ENCODE measurements at regions not wholly inside any gene's neighbourhood (a gene's known extent, or its start where the extent isn't known, plus 50 kb on each side); places are given as distances from the start of the nearest gene placed in this dataset.

DNA sequence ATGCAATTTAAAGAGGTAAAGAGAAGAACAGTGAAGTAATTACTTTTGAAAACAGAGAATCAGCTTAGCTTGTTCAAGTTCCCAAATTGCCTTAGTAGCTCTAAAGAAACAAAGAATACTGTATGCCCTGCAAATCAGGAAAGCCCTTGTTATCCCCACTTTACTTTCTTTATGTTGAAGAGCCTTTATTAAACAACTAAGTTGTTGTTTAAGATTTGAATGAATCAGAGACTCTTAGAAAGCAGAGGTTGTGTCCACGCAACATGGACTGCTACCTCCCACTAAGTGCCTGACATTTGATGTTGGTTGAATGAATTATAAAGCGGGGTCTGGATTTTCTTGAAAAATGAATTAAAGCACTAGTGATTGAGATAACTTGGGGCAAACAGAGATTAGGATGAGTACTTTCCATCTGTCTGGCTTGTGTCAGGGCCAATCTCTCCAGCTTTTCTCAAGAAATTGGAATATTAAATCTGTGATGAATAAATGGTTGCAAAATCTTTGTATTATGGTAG lies 214.7 kb downstream of the POSTN start:
- no peak overlapping the region for H2BK120ac ChIP-seq (ENCODE audit: low read depth, low read length)
- H3K4me1 ChIP-seq (ENCODE audit: control insufficient read depth in 2 of 2, insufficient read depth in 1 of 2, low read depth in 1 of 2, low read length in 2 of 2), result peaks cover 0 to 1% of the 10 kb centered on the region in 2 donors
- H2BK15ac ChIP-seq (ENCODE audit: low read length), result no peak overlapping the region
- H3K4ac ChIP-seq (ENCODE audit: low read length), result no peak overlapping the region
- H3K9ac ChIP-seq (ENCODE audit: low read depth, low read length, poor library complexity), result no peak overlapping the region
- no peak overlapping the region for H2BK12ac ChIP-seq (ENCODE audit: low read length)
- WGBS, 2 donors (ENCODE audit: extremely low coverage in 2 of 2, insufficient read length in 2 of 2, insufficient replicate concordance in 1 of 2), result no CpG with 5 or more reads among the region's 2 CpGs
- H2AK5ac ChIP-seq (ENCODE audit: low read depth, low read length), result no peak overlapping the region
- H2BK5ac ChIP-seq (ENCODE audit: low read length), result no peak overlapping the region
- H3K9me3 ChIP-seq (replicated peaks in 1 of 2; ENCODE audit: control insufficient read depth in 2 of 2, insufficient read depth in 1 of 2, low read depth in 1 of 2, low read length in 2 of 2), result no peaks in the 10 kb centered on the region
- H3K18ac ChIP-seq (ENCODE audit: low read length), result no peak overlapping the region
- no peak overlapping the region for H3K4me2 ChIP-seq (ENCODE audit: insufficient read depth, low read length, poor library complexity, severe bottlenecking)
- H3K23ac ChIP-seq (ENCODE audit: low read depth, low read length, poor library complexity), result no peak overlapping the region
- no peak overlapping the region for H3K27ac ChIP-seq (replicated peaks; ENCODE audit: low read length)
- no peak overlapping the region for H3K14ac ChIP-seq (ENCODE audit: low read length)
- H3K36me3 ChIP-seq (replicated peaks in 1 of 2; ENCODE audit: control insufficient read depth in 2 of 2, insufficient read depth in 2 of 2, low read length in 2 of 2), result no peaks in the 10 kb centered on the region
- H3K4me3 ChIP-seq (ENCODE audit: low read length in 2 of 2), result no peak overlapping the region
- no peak overlapping the region for H4K8ac ChIP-seq (ENCODE audit: low read depth, low read length)
- H3K27me3 ChIP-seq (ENCODE audit: control insufficient read depth in 3 of 3, insufficient read depth in 3 of 3, low read depth in 1 of 3, low read length in 3 of 3), result no peaks in the 10 kb centered on the region
- no peak overlapping the region for H4K91ac ChIP-seq (ENCODE audit: low read depth, low read length, poor library complexity)
- H2AFZ ChIP-seq (ENCODE audit: low read length), result no peak overlapping the region
- no peak for DNase-seq (ENCODE audit: low spot score)
- H3K79me1 ChIP-seq (ENCODE audit: low read depth, low read length), result no peaks in the 10 kb centered on the region

DNA sequence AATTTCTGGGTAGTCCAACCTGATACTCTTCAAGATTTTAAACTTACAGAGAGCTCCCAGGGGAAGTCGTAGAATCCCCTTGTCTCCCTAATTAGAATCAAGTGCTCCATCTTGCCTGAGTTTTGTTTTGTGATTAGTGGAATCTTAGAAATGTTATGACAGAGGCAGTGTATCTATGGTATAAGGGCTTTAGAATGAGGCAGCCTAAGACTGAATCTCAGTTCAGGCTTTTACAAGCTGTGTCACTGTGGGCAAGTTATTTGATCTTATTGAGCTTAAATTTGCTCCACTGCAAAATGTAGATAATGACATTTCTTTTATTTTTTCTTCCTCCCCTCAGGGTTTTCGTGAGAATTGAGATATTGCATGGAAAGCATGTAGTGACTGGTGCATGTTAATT lies 215.5 kb downstream of the POSTN start:
- Histone ChIP-seq H3K23ac (ENCODE audit: low read depth, low read length, poor library complexity) (no peak overlapping the region), H3K36me3 (replicated peaks in 1 of 2; ENCODE audit: control insufficient read depth in 2 of 2, insufficient read depth in 2 of 2, low read length in 2 of 2) (no peaks in the 10 kb centered on the region), H3K4ac (ENCODE audit: low read length) (no peak overlapping the region), H3K9ac (ENCODE audit: low read depth, low read length, poor library complexity) (no peak overlapping the region), H4K8ac (ENCODE audit: low read depth, low read length) (no peak overlapping the region), H3K4me2 (ENCODE audit: insufficient read depth, low read length, poor library complexity, severe bottlenecking) (no peak overlapping the region), H2AK5ac (ENCODE audit: low read depth, low read length) (no peak overlapping the region), H2BK120ac (ENCODE audit: low read depth, low read length) (no peak overlapping the region), H3K14ac (ENCODE audit: low read length) (no peak overlapping the region), H3K27me3 (ENCODE audit: control insufficient read depth in 3 of 3, insufficient read depth in 3 of 3, low read depth in 1 of 3, low read length in 3 of 3) (no peaks in the 10 kb centered on the region), H2BK5ac (ENCODE audit: low read length) (no peak overlapping the region), H3K27ac (replicated peaks; ENCODE audit: low read length) (no peak overlapping the region), H2BK15ac (ENCODE audit: low read length) (no peak overlapping the region), H3K79me1 (ENCODE audit: low read depth, low read length) (no peaks in the 10 kb centered on the region), H4K91ac (ENCODE audit: low read depth, low read length, poor library complexity) (no peak overlapping the region), H3K4me3 (ENCODE audit: low read length in 2 of 2) (no peak overlapping the region), H3K18ac (ENCODE audit: low read length) (no peak overlapping the region), H2BK12ac (ENCODE audit: low read length) (no peak overlapping the region), H3K9me3 (replicated peaks in 1 of 2; ENCODE audit: control insufficient read depth in 2 of 2, insufficient read depth in 1 of 2, low read depth in 1 of 2, low read length in 2 of 2) (no peaks in the 10 kb centered on the region), H2AFZ (ENCODE audit: low read length) (no peak overlapping the region), H3K4me1 (ENCODE audit: control insufficient read depth in 2 of 2, insufficient read depth in 1 of 2, low read depth in 1 of 2, low read length in 2 of 2) (peaks cover 0 to 1% of the 10 kb centered on the region in 2 donors)
- WGBS, 2 donors (ENCODE audit: extremely low coverage in 2 of 2, insufficient read length in 2 of 2, insufficient replicate concordance in 1 of 2), result no CpG with 5 or more reads among the region's 2 CpGs
- no peak for DNase-seq (ENCODE audit: low spot score)

DNA sequence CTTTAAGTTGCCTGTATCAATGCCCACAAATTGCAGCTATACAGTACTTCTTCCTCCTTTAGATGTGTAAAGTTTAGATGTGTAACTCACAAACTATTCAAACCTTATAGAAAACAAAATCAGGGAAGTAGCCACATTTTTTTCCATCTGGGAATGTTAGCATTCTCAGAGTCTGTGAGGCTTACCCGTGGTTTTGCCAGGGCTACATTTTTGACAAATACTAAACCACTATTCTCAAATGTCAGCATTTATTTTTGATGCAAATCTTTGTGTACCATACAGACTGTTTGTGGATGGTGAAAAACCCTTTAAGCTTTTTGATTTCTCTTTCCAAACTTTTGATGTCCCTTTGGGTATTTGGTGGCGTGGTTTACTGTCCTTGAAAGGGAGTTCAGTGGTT lies 216.4 kb downstream of the POSTN start:
- no peak overlapping the region for H3K9ac ChIP-seq (ENCODE audit: low read depth, low read length, poor library complexity)
- H3K4me1 ChIP-seq (ENCODE audit: control insufficient read depth in 2 of 2, insufficient read depth in 1 of 2, low read depth in 1 of 2, low read length in 2 of 2), result peaks cover 0 to 1% of the 10 kb centered on the region in 2 donors
- H3K27ac ChIP-seq (replicated peaks; ENCODE audit: low read length), result no peak overlapping the region
- no peaks in the 10 kb centered on the region for H3K9me3 ChIP-seq (replicated peaks in 1 of 2; ENCODE audit: control insufficient read depth in 2 of 2, insufficient read depth in 1 of 2, low read depth in 1 of 2, low read length in 2 of 2)
- no peak overlapping the region for H3K14ac ChIP-seq (ENCODE audit: low read length)
- no peaks in the 10 kb centered on the region for H3K27me3 ChIP-seq (ENCODE audit: control insufficient read depth in 3 of 3, insufficient read depth in 3 of 3, low read depth in 1 of 3, low read length in 3 of 3)
- WGBS, 2 donors (ENCODE audit: extremely low coverage in 2 of 2, insufficient read length in 2 of 2, insufficient replicate concordance in 1 of 2), result no CpG with 5 or more reads among the region's 2 CpGs
- no peak overlapping the region for H3K4me2 ChIP-seq (ENCODE audit: insufficient read depth, low read length, poor library complexity, severe bottlenecking)
- no peak overlapping the region for H2BK15ac ChIP-seq (ENCODE audit: low read length)
- H2BK120ac ChIP-seq (ENCODE audit: low read depth, low read length), result no peak overlapping the region
- no peak overlapping the region for H2BK12ac ChIP-seq (ENCODE audit: low read length)
- H3K23ac ChIP-seq (ENCODE audit: low read depth, low read length, poor library complexity), result no peak overlapping the region
- H3K18ac ChIP-seq (ENCODE audit: low read length), result no peak overlapping the region
- H4K8ac ChIP-seq (ENCODE audit: low read depth, low read length), result no peak overlapping the region
- no peak overlapping the region for H4K91ac ChIP-seq (ENCODE audit: low read depth, low read length, poor library complexity)
- H3K4me3 ChIP-seq (ENCODE audit: low read length in 2 of 2), result no peak overlapping the region
- no peak overlapping the region for H3K4ac ChIP-seq (ENCODE audit: low read length)
- no peak overlapping the region for H2AFZ ChIP-seq (ENCODE audit: low read length)
- DNase-seq (ENCODE audit: low spot score), result no peak
- no peaks in the 10 kb centered on the region for H3K79me1 ChIP-seq (ENCODE audit: low read depth, low read length)
- no peak overlapping the region for H2BK5ac ChIP-seq (ENCODE audit: low read length)
- no peak overlapping the region for H2AK5ac ChIP-seq (ENCODE audit: low read depth, low read length)
- H3K36me3 ChIP-seq (replicated peaks in 1 of 2; ENCODE audit: control insufficient read depth in 2 of 2, insufficient read depth in 2 of 2, low read length in 2 of 2), result no peaks in the 10 kb centered on the region

DNA sequence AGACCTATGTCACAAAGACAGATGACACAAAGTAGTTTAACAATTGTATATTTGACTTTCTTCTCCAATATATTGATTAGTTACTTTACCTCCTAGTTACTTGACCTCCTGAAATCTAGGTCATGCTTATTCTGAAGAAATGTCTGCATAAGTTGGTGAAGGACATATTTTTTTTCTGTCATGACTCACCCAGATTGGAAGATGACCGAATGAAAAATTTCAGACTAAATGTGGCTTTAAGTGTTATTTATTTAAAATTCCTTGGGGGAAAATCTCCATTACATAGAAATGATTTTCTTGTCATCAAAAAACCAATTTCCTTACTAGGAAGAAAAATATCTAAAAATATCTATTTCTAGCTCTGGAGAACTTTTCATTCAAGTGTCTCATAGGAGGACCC lies 217.1 kb downstream of the POSTN start:
- no peak overlapping the region for H2BK12ac ChIP-seq (ENCODE audit: low read length)
- H3K79me1 ChIP-seq (ENCODE audit: low read depth, low read length), result no peaks in the 10 kb centered on the region
- H2BK5ac ChIP-seq (ENCODE audit: low read length), result no peak overlapping the region
- H2BK15ac ChIP-seq (ENCODE audit: low read length), result no peak overlapping the region
- no peak overlapping the region for H3K14ac ChIP-seq (ENCODE audit: low read length)
- no peak overlapping the region for H4K91ac ChIP-seq (ENCODE audit: low read depth, low read length, poor library complexity)
- H3K27me3 ChIP-seq (ENCODE audit: control insufficient read depth in 3 of 3, insufficient read depth in 3 of 3, low read depth in 1 of 3, low read length in 3 of 3), result no peaks in the 10 kb centered on the region
- peaks cover 0 to 1% of the 10 kb centered on the region in 2 donors for H3K4me1 ChIP-seq (ENCODE audit: control insufficient read depth in 2 of 2, insufficient read depth in 1 of 2, low read depth in 1 of 2, low read length in 2 of 2)
- H3K4me2 ChIP-seq (ENCODE audit: insufficient read depth, low read length, poor library complexity, severe bottlenecking), result no peak overlapping the region
- no peaks in the 10 kb centered on the region for H3K36me3 ChIP-seq (replicated peaks in 1 of 2; ENCODE audit: control insufficient read depth in 2 of 2, insufficient read depth in 2 of 2, low read length in 2 of 2)
- no peak overlapping the region for H3K4ac ChIP-seq (ENCODE audit: low read length)
- no peaks in the 10 kb centered on the region for H3K9me3 ChIP-seq (replicated peaks in 1 of 2; ENCODE audit: control insufficient read depth in 2 of 2, insufficient read depth in 1 of 2, low read depth in 1 of 2, low read length in 2 of 2)
- no peak overlapping the region for H3K4me3 ChIP-seq (ENCODE audit: low read length in 2 of 2)
- H4K8ac ChIP-seq (ENCODE audit: low read depth, low read length), result no peak overlapping the region
- H3K23ac ChIP-seq (ENCODE audit: low read depth, low read length, poor library complexity), result no peak overlapping the region
- no peak overlapping the region for H2AFZ ChIP-seq (ENCODE audit: low read length)
- H3K27ac ChIP-seq (replicated peaks; ENCODE audit: low read length), result no peak overlapping the region
- no peak for DNase-seq (ENCODE audit: low spot score)
- H2BK120ac ChIP-seq (ENCODE audit: low read depth, low read length), result no peak overlapping the region
- no CpG with 5 or more reads among the region's 1 CpG for WGBS, 2 donors (ENCODE audit: extremely low coverage in 2 of 2, insufficient read length in 2 of 2, insufficient replicate concordance in 1 of 2)
- no peak overlapping the region for H3K9ac ChIP-seq (ENCODE audit: low read depth, low read length, poor library complexity)
- no peak overlapping the region for H3K18ac ChIP-seq (ENCODE audit: low read length)
- no peak overlapping the region for H2AK5ac ChIP-seq (ENCODE audit: low read depth, low read length)
